ENCODE measurements at regions not wholly inside any gene's neighbourhood (a gene's known extent, or its start where the extent isn't known, plus 50 kb on each side); places are given as distances from the start of the nearest gene placed in this dataset.

DNA sequence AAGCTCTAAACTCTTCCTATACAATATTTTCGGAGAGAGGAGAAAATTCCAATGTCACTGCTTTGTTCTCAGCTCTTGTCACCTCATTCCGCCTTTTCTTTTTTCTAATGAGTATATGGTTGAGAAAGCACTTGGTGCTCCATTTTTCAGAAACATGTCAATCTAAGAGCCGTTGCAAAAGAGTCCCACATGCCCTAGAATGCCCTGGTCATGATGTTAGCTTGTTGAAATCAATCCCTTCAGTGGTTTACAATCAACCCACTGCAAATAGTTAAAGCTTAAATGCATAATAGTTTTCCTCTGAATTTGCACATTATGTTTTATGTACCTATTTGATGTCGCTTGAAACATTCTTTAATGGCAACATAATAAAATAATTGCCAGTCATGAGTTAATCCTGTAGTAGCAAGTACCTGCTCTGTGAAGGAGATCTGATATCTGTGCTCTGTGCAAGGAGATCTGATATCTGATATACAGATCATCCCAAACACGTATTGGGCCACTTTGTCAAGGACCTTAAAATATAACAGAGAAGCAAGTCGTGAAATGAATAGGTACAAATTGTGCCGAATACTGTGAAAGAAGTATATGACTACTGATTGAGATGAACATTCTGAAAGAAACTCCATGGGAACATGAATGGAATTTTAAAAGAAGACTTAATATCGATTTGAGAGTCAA lies 1633.5 kb downstream of the SUCLG1 start:
- TF ChIP-seq EZH2 (IDR thresholded peaks at IDR 0.05; ENCODE audit: borderline replicate concordance, low read depth, low read length, poor library complexity, severe bottlenecking): no peak
- TF ChIP-seq, protein P1, sequence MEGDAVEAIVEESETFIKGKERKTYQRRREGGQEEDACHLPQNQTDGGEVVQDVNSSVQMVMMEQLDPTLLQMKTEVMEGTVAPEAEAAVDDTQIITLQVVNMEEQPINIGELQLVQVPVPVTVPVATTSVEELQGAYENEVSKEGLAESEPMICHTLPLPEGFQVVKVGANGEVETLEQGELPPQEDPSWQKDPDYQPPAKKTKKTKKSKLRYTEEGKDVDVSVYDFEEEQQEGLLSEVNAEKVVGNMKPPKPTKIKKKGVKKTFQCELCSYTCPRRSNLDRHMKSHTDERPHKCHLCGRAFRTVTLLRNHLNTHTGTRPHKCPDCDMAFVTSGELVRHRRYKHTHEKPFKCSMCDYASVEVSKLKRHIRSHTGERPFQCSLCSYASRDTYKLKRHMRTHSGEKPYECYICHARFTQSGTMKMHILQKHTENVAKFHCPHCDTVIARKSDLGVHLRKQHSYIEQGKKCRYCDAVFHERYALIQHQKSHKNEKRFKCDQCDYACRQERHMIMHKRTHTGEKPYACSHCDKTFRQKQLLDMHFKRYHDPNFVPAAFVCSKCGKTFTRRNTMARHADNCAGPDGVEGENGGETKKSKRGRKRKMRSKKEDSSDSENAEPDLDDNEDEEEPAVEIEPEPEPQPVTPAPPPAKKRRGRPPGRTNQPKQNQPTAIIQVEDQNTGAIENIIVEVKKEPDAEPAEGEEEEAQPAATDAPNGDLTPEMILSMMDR (conservative IDR thresholded peaks at IDR 0.05; ENCODE audit: low read depth, low read length): no peak

Data from A673 (cell line).